HCT116 (cell line): ENCODE measurements at regions not wholly inside any gene's neighbourhood (a gene's known extent, or its start where the extent isn't known, plus 50 kb on each side); places are given as distances from the start of the nearest gene placed in this dataset.

Source experiments
- CTCF ChIP-seq, 3 experiments: fragments of 200-600 bp in 1 of 3; sonication (generic) in 1 of 3; IDR thresholded peaks in 2 of 3; conservative IDR thresholded peaks in 1 of 3; 2 replicates each; pipeline ENCODE4 v1.5.1; 2012 to 2017; ENCODE audit warnings: low read depth in 2 of 3, low read length in 2 of 3, antibody characterized with exemption in 1 of 3, borderline replicate concordance in 1 of 3, control low read depth in 1 of 3, mild to moderate bottlenecking in 1 of 3, mixed read lengths in 1 of 3, mixed run types in 1 of 3, moderate library complexity in 1 of 3; ENCODE audit not compliant: insufficient read depth in 1 of 3
- EZH2 ChIP-seq: fragments of 200-600 bp; sonication (generic); IDR thresholded peaks from 2 replicates; pipeline ENCODE4 v1.6.1; 2017; ENCODE audit warnings: antibody characterized with exemption, mixed run types
- EZH2phosphoT487 ChIP-seq: fragments of 200-600 bp; IDR thresholded peaks from 2 replicates; pipeline ENCODE4 v1.6.1; 2018; ENCODE audit warnings: antibody characterized with exemption, borderline replicate concordance
- POLR2A ChIP-seq: IDR thresholded peaks from 2 replicates; pipeline ENCODE4 v1.7.0; 2011; ENCODE audit warnings: borderline replicate concordance; ENCODE audit not compliant: insufficient read depth, insufficient read length; ENCODE audit errors: extremely low read depth
- POLR2AphosphoS5 ChIP-seq: IDR thresholded peaks from 2 replicates; pipeline ENCODE4 v1.6.1; 2011; ENCODE audit warnings: mild to moderate bottlenecking, low read depth, low read length, moderate library complexity
- RAD21 ChIP-seq: IDR thresholded peaks from 2 replicates; pipeline ENCODE4 v1.6.1; 2012; ENCODE audit warnings: low read depth, mild to moderate bottlenecking
- REST ChIP-seq: IDR thresholded peaks from 2 replicates; pipeline ENCODE4 v1.6.1; 2012; ENCODE audit warnings: low read depth
- SIN3A ChIP-seq: IDR thresholded peaks from 2 replicates; pipeline ENCODE4 v1.6.1; 2012; ENCODE audit warnings: low read depth
- SRF ChIP-seq: IDR thresholded peaks from 2 replicates; pipeline ENCODE4 v1.6.1; 2012; ENCODE audit warnings: low read depth

DNA sequence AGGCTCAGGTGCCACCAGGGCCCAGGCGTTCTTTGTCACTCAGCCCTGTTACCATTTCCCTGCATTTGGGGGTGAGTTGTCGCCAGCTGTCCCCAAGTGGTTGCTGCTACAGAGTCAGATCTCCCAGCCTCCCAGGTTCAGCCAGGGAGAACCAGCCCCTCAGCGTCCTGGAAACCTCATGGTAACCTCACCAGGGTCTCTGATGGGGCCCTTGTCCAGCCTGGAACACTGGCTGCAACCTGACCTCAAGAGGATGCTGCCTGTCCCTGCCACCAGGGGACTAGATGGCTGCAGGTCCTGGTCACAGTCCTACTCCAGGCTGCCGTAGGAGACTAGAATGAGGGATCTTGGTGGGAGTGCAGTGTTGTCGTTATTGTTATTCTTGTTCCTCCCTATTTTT is 228.3 kb upstream of the PDE10A start:
- TF ChIP-seq CTCF (IDR thresholded peaks at IDR 0.05 in 2 of 3, conservative IDR thresholded peaks at IDR 0.05 in 1 of 3; ENCODE audit: borderline replicate concordance in 1 of 3, insufficient read depth in 1 of 3, low read depth in 2 of 3, low read length in 2 of 3) (no peak), POLR2A (no peak), EZH2 (no peak), SIN3A (no peak), POLR2AphosphoS5 (no peak), EZH2phosphoT487 (no peak), SRF (no peak), RAD21 (no peak), REST (no peak)
